Limb (tissue), 2 donors: ENCODE measurements at regions not wholly inside any gene's neighbourhood (a gene's known extent, or its start where the extent isn't known, plus 50 kb on each side); places are given as distances from the start of the nearest gene placed in this dataset.

Experiments
- DNase-seq, 2 donors: peaks; one replicate each; pipeline ENCODE4 v3.0.0-alpha.2; 2016; ENCODE audit errors: extremely low spot score in 2 of 2

GRCh38 chr13:97629601-97630272 is 195.8 kb downstream of the RAP2A start:
- no peak for DNase-seq

GRCh38 chr13:97630725-97631124 is 196.8 kb downstream of the RAP2A start:
- no peak for DNase-seq

GRCh38 chr13:97631158-97631557 is 197.2 kb downstream of the RAP2A start:
- no peak for DNase-seq

GRCh38 chr13:97639236-97639635 is 205.3 kb downstream of the RAP2A start:
- no peak for DNase-seq

- no peak for DNase-seq
These were observed 206.3 kb downstream of the RAP2A start for GRCh38 chr13:97640268-97640667.

GRCh38 chr13:97648171-97648880 is 214.4 kb downstream of the RAP2A start:
- no peak for DNase-seq

- DNase-seq = no peak
These were observed 214.9 kb downstream of the RAP2A start for GRCh38 chr13:97648881-97649224.

- no peak for DNase-seq
These were observed 219.6 kb downstream of the RAP2A start for GRCh38 chr13:97653443-97654140.

- DNase-seq = no peak
These were observed 220.3 kb downstream of the RAP2A start for GRCh38 chr13:97654236-97654635.

GRCh38 chr13:97658556-97658955 is 224.6 kb downstream of the RAP2A start:
- no peak for DNase-seq

- DNase-seq = no peak
These were observed 225.6 kb downstream of the RAP2A start for GRCh38 chr13:97659602-97660001.

- DNase-seq = no peak
These were observed 226.8 kb downstream of the RAP2A start for GRCh38 chr13:97660594-97661260.

GRCh38 chr13:97686594-97686993 is 252.6 kb downstream of the RAP2A start:
- no peak for DNase-seq

GRCh38 chr13:97692628-97693027 is 258.7 kb downstream of the RAP2A start:
- DNase-seq = no peak

GRCh38 chr13:97695684-97696083 is 257.8 kb upstream of the IPO5 start:
- DNase-seq = no peak

GRCh38 chr13:97696921-97697320 is 256.6 kb upstream of the IPO5 start:
- DNase-seq = no peak

- no peak for DNase-seq
These were observed 253.1 kb upstream of the IPO5 start for GRCh38 chr13:97700306-97700848.

- no peak for DNase-seq
These were observed 250.9 kb upstream of the IPO5 start for GRCh38 chr13:97702614-97703013.

GRCh38 chr13:97710797-97711196 is 242.7 kb upstream of the IPO5 start:
- no peak for DNase-seq

GRCh38 chr13:97712770-97713169 is 240.7 kb upstream of the IPO5 start:
- DNase-seq = no peak

GRCh38 chr13:97715763-97716162 is 237.7 kb upstream of the IPO5 start:
- no peak for DNase-seq

- DNase-seq = no peak
These were observed 236.7 kb upstream of the IPO5 start for GRCh38 chr13:97716746-97717145.
